ENCODE measurements at regions not wholly inside any gene's neighbourhood (a gene's known extent, or its start where the extent isn't known, plus 50 kb on each side); places are given as distances from the start of the nearest gene placed in this dataset.
A peak's percentile ranks its signal among the peaks of the same experiment; 100 is the strongest.

- H3K27ac ChIP-seq (ENCODE audit: low read length): no peak overlapping the region
- H3K27me3 ChIP-seq (ENCODE audit: control insufficient read depth, insufficient read depth): no peaks in the 10 kb centered on the region
- H3K4me3 ChIP-seq (ENCODE audit: low read length): no peak overlapping the region
- ATAC-seq (no peak), DNase-seq (no peak)
- peaks cover 2% of the 10 kb centered on the region for H3K9me3 ChIP-seq (ENCODE audit: control insufficient read depth, low read length)
- no peaks in the 10 kb centered on the region for H3K4me1 ChIP-seq (ENCODE audit: control insufficient read depth, insufficient read depth, low read length)
- intact Hi-C loops (cut with DNase I): no loop called here
- WGBS: 51% methylated on average over 2 of the region's 2 CpGs
Observed at GRCh38 chr14:57029620-57030253, 219.5 kb upstream of the OTX2 start.

- ATAC-seq (no peak), DNase-seq (no peak)
- H3K4me3 ChIP-seq (ENCODE audit: low read length): no peak overlapping the region
- H3K4me1 ChIP-seq (ENCODE audit: control insufficient read depth, insufficient read depth, low read length): no peaks in the 10 kb centered on the region
- H3K27ac ChIP-seq (ENCODE audit: low read length): no peak overlapping the region
- H3K9me3 ChIP-seq (ENCODE audit: control insufficient read depth, low read length): no peaks in the 10 kb centered on the region
- intact Hi-C loops (cut with DNase I): no loop called here
- H3K27me3 ChIP-seq (ENCODE audit: control insufficient read depth, insufficient read depth): no peaks in the 10 kb centered on the region
Observed at GRCh38 chr14:57025456-57025855, 215.2 kb upstream of the OTX2 start.

GRCh38 chr14:57022608-57023007 is 212.3 kb upstream of the OTX2 start:
- DNase-seq: no peak
- intact Hi-C loops (cut with DNase I): no loop called here
- Histone ChIP-seq H3K4me1 (ENCODE audit: control insufficient read depth, insufficient read depth, low read length) (no peaks in the 10 kb centered on the region), H3K9me3 (ENCODE audit: control insufficient read depth, low read length) (no peaks in the 10 kb centered on the region), H3K27me3 (ENCODE audit: control insufficient read depth, insufficient read depth) (no peaks in the 10 kb centered on the region), H3K4me3 (ENCODE audit: low read length) (no peak overlapping the region), H3K27ac (ENCODE audit: low read length) (no peak overlapping the region)
- ATAC-seq: no peak
- WGBS: 72% methylated on average over 6 of the region's 6 CpGs

- Histone ChIP-seq H3K4me3 (ENCODE audit: low read length) (no peak overlapping the region), H3K27ac (ENCODE audit: low read length) (no peak overlapping the region), H3K9me3 (ENCODE audit: control insufficient read depth, low read length) (no peaks in the 10 kb centered on the region), H3K27me3 (ENCODE audit: control insufficient read depth, insufficient read depth) (no peaks in the 10 kb centered on the region), H3K4me1 (ENCODE audit: control insufficient read depth, insufficient read depth, low read length) (no peaks in the 10 kb centered on the region)
- 60% methylated on average over 1 of the region's 1 CpG for WGBS
- ATAC-seq (no peak), DNase-seq (no peak)
- intact Hi-C loops (cut with DNase I): no loop called here
Observed at GRCh38 chr14:57018065-57018464, 207.8 kb upstream of the OTX2 start.

GRCh38 chr14:57013987-57014386 is 203.7 kb upstream of the OTX2 start:
- ATAC-seq (no peak), DNase-seq (no peak)
- Histone ChIP-seq H3K4me3 (ENCODE audit: low read length) (no peak overlapping the region), H3K9me3 (ENCODE audit: control insufficient read depth, low read length) (no peaks in the 10 kb centered on the region), H3K4me1 (ENCODE audit: control insufficient read depth, insufficient read depth, low read length) (no peaks in the 10 kb centered on the region), H3K27ac (ENCODE audit: low read length) (no peak overlapping the region), H3K27me3 (ENCODE audit: control insufficient read depth, insufficient read depth) (no peaks in the 10 kb centered on the region)
- whole genome bisulfite sequencing: 87% methylated on average over 2 of the region's 2 CpGs
- intact Hi-C loops (cut with DNase I): no loop called here

GRCh38 chr14:57009585-57010515 is 199.6 kb upstream of the OTX2 start:
- Histone ChIP-seq H3K4me1 (ENCODE audit: control insufficient read depth, insufficient read depth, low read length) (no peaks in the 10 kb centered on the region), H3K9me3 (ENCODE audit: control insufficient read depth, low read length) (no peaks in the 10 kb centered on the region), H3K4me3 (ENCODE audit: low read length) (no peak overlapping the region), H3K27me3 (ENCODE audit: control insufficient read depth, insufficient read depth) (no peaks in the 10 kb centered on the region), H3K27ac (ENCODE audit: low read length) (no peak overlapping the region)
- intact Hi-C loops (cut with DNase I): no loop called here
- WGBS: 28% methylated on average over 9 of the region's 9 CpGs
- ATAC-seq (peak in 1 of 2 donors; percentile 58), DNase-seq (no peak)

GRCh38 chr14:57008534-57008933 is 198.3 kb upstream of the OTX2 start:
- no peaks in the 10 kb centered on the region for H3K9me3 ChIP-seq (ENCODE audit: control insufficient read depth, low read length)
- no peaks in the 10 kb centered on the region for H3K27me3 ChIP-seq (ENCODE audit: control insufficient read depth, insufficient read depth)
- DNase-seq (no peak), ATAC-seq (no peak)
- no peak overlapping the region for H3K4me3 ChIP-seq (ENCODE audit: low read length)
- intact Hi-C loops (cut with DNase I): no loop called here
- H3K4me1 ChIP-seq (ENCODE audit: control insufficient read depth, insufficient read depth, low read length): no peaks in the 10 kb centered on the region
- no peak overlapping the region for H3K27ac ChIP-seq (ENCODE audit: low read length)
- 41% methylated on average over 3 of the region's 3 CpGs for WGBS

GRCh38 chr14:56998728-56999127 is 188.4 kb upstream of the OTX2 start:
- Histone ChIP-seq H3K9me3 (ENCODE audit: control insufficient read depth, low read length) (no peaks in the 10 kb centered on the region), H3K27me3 (ENCODE audit: control insufficient read depth, insufficient read depth) (no peaks in the 10 kb centered on the region), H3K4me1 (ENCODE audit: control insufficient read depth, insufficient read depth, low read length) (no peaks in the 10 kb centered on the region), H3K4me3 (ENCODE audit: low read length) (no peak overlapping the region), H3K27ac (ENCODE audit: low read length) (no peak overlapping the region)
- DNase-seq (no peak), ATAC-seq (no peak)
- intact Hi-C loops (cut with DNase I): no loop called here
- 63% methylated on average over 1 of the region's 1 CpG for WGBS

GRCh38 chr14:56996721-56997399 is 186.6 kb upstream of the OTX2 start:
- ATAC-seq (no peak), DNase-seq (no peak)
- no peaks in the 10 kb centered on the region for H3K9me3 ChIP-seq (ENCODE audit: control insufficient read depth, low read length)
- intact Hi-C loops (cut with DNase I): no loop called here
- no peaks in the 10 kb centered on the region for H3K4me1 ChIP-seq (ENCODE audit: control insufficient read depth, insufficient read depth, low read length)
- WGBS: 76% methylated on average over 10 of the region's 10 CpGs
- no peak overlapping the region for H3K27ac ChIP-seq (ENCODE audit: low read length)
- no peaks in the 10 kb centered on the region for H3K27me3 ChIP-seq (ENCODE audit: control insufficient read depth, insufficient read depth)
- no peak overlapping the region for H3K4me3 ChIP-seq (ENCODE audit: low read length)

- Histone ChIP-seq H3K9me3 (ENCODE audit: control insufficient read depth, low read length) (no peaks in the 10 kb centered on the region), H3K27ac (ENCODE audit: low read length) (no peak overlapping the region), H3K27me3 (ENCODE audit: control insufficient read depth, insufficient read depth) (no peaks in the 10 kb centered on the region), H3K4me1 (ENCODE audit: control insufficient read depth, insufficient read depth, low read length) (no peaks in the 10 kb centered on the region), H3K4me3 (ENCODE audit: low read length) (no peak overlapping the region)
- intact Hi-C loops (cut with DNase I): no loop called here
- ATAC-seq (no peak), DNase-seq (no peak)
- 69% methylated on average over 2 of the region's 2 CpGs for WGBS
Observed at GRCh38 chr14:56995010-56995409, 184.7 kb upstream of the OTX2 start.

GRCh38 chr14:56992332-56992820 is 182.1 kb upstream of the OTX2 start:
- no peaks in the 10 kb centered on the region for H3K9me3 ChIP-seq (ENCODE audit: control insufficient read depth, low read length)
- 85% methylated on average over 19 of the region's 19 CpGs for WGBS
- no peak overlapping the region for H3K27ac ChIP-seq (ENCODE audit: low read length)
- H3K27me3 ChIP-seq (ENCODE audit: control insufficient read depth, insufficient read depth): no peaks in the 10 kb centered on the region
- DNase-seq: no peak
- H3K4me1 ChIP-seq (ENCODE audit: control insufficient read depth, insufficient read depth, low read length): no peaks in the 10 kb centered on the region
- intact Hi-C loops (cut with DNase I): no loop called here
- no peak overlapping the region for H3K4me3 ChIP-seq (ENCODE audit: low read length)
- ATAC-seq: no peak
